Ovary (tissue), 7 donors: ENCODE measurements at regions not wholly inside any gene's neighbourhood (a gene's known extent, or its start where the extent isn't known, plus 50 kb on each side); places are given as distances from the start of the nearest gene placed in this dataset.
"Not testable (repeated sequence)": the region's sequence is repeated elsewhere in the genome, so short reads cannot be mapped to it uniquely, and the experiment has no call there.

Experiments
- DNase-seq, 5 donors: peaks; one replicate each; pipeline ENCODE4 v3.0.0-alpha.2; 2019 to 2020
- H3K27ac ChIP-seq, 2 donors: fragments of 200-600 bp; one replicate each; pipeline versions ENCODE4 v1.5.1 to v1.8.0; 2019 to 2022
- H3K27me3 ChIP-seq: fragments of 200-600 bp; one replicate; pipeline ENCODE4 v1.8.0; 2022
- H3K36me3 ChIP-seq: fragments of 200-600 bp; sonication (generic); one replicate; pipeline ENCODE4 v1.5.1; 2019
- H3K4me1 ChIP-seq: one replicate; pipeline ENCODE4 v1.8.1; 2013; ENCODE audit warnings: mild to moderate bottlenecking, moderate library complexity; ENCODE audit not compliant: insufficient read depth
- H3K4me3 ChIP-seq: fragments of 200-600 bp; sonication (generic); one replicate; pipeline ENCODE4 v1.5.1; 2017
- H3K9me3 ChIP-seq, 2 donors: fragments of 200-600 bp in 1 of 2; sonication (generic) in 1 of 2; one replicate each; pipeline versions ENCODE4 v1.5.1 to v1.8.1; 2013 to 2019; ENCODE audit warnings: mild to moderate bottlenecking in 1 of 2, moderate library complexity in 1 of 2
- CTCF ChIP-seq, 3 donors: fragments of 450-650 bp in 2 of 3; fragments of 200-600 bp in 1 of 3; IDR thresholded peaks; one replicate each; pipeline versions ENCODE4 v1.5.1 to v1.8.0; 2016 to 2022; ENCODE audit warnings: antibody characterized with exemption in 3 of 3, mild to moderate bottlenecking in 1 of 3
- EP300 ChIP-seq: sonication (generic); formaldehyde crosslinking; IDR thresholded peaks from one replicate; pipeline ENCODE4 v1.6.1; 2017; ENCODE audit warnings: antibody characterized with exemption
- POLR2A ChIP-seq: fragments of 450-650 bp; IDR thresholded peaks from one replicate; pipeline ENCODE4 v1.6.1; 2017; ENCODE audit warnings: antibody characterized with exemption, mild to moderate bottlenecking, moderate library complexity
- WGBS, 3 donors: extraction: QIAGEN DNeasy Blood & Tissue Kit in 1 of 3; methylation state at CpG; one replicate each; pipeline versions ENCODE4 v1.1.5 to v1.1.7; 2013 to 2017; 5-methylcytosine and 5-hydroxymethylcytosine counted together
- intact Hi-C, 4 donors: fragments of 100-400 bp; cut with DNase I; formaldehyde crosslinking; loops; one replicate each; pipeline versions ENCODE4 v1.11.0 to v1.15.1; 2022 to 2023
- donor health status: DM: no; HTN: no; CAD: no; lungs with moderate emphysema.
- donor health status: DM: no; HTN: no; CAD: no.
- donor health status: Bipolar disorder and iron deficiency.
- donor health status: DM: no; HTN: no; CAD: no.
- donor health status: DM: yes; HTN: yes; CAD: no.

DNA sequence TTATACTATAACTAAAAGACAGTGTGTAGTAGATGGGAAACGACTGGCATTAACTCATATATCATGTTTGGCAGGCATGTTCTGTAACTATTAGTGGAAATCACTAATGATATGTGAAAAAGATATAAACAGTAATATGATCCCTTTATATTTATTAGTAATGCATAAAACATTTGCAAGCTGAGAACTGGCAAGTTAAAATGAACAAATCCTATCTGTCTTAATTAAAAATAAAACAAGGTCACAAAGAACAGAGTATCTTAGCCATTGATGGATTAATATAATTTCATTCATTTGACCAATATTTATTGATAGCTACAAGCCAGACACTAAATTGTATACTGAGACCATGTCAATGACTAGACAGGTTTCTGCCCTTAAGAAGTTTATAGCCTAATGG, 154.5 kb downstream of the CRPPA start:
- H3K4me3 ChIP-seq = no peak overlapping the region
- no peaks in the 10 kb centered on the region for H3K9me3 ChIP-seq
- H3K36me3 ChIP-seq = no peaks in the 10 kb centered on the region
- intact Hi-C loops = no loop called here
- WGBS, 3 donors = 74 to 87% (median 79%) methylated on average over 1 of the region's 1 CpG
- no peak overlapping the region for H3K27ac ChIP-seq
- no peaks in the 10 kb centered on the region for H3K27me3 ChIP-seq
- DNase-seq = no peak
- no peak for TF ChIP-seq POLR2A
- no peak for TF ChIP-seq EP300
- no peak for TF ChIP-seq CTCF (IDR thresholded peaks at IDR 0.05)
- H3K4me1 ChIP-seq = no peaks in the 10 kb centered on the region

GRCh38 chr7:16266470-16266869, 154.9 kb downstream of the CRPPA start:
- DNase-seq, H3K9me3 ChIP-seq, H3K4me1 ChIP-seq, H3K27ac ChIP-seq, intact Hi-C loops, H3K27me3 ChIP-seq, H3K36me3 ChIP-seq, H3K4me3 ChIP-seq: not testable (repeated sequence)
- 85 to 97% (median 85%) methylated on average over 9 of the region's 9 CpGs for WGBS, 3 donors

- WGBS, 3 donors = 91 to 96% (median 95%) methylated on average over 3 of the region's 3 CpGs
- Histone ChIP-seq H3K27me3 (no peaks in the 10 kb centered on the region), H3K9me3 (no peaks in the 10 kb centered on the region), H3K36me3 (no peaks in the 10 kb centered on the region), H3K4me3 (no peak overlapping the region), H3K4me1 (no peaks in the 10 kb centered on the region), H3K27ac (no peak overlapping the region)
- TF ChIP-seq EP300 (no peak), CTCF (IDR thresholded peaks at IDR 0.05) (no peak), POLR2A (no peak)
- intact Hi-C loops = no loop called here
- no peak for DNase-seq
Observed at GRCh38 chr7:16265863-16266458, 155.4 kb downstream of the CRPPA start.

- no peak for DNase-seq
- Histone ChIP-seq H3K4me3 (no peak overlapping the region), H3K27ac (no peak overlapping the region), H3K4me1 (no peaks in the 10 kb centered on the region), H3K36me3 (no peaks in the 10 kb centered on the region), H3K9me3 (no peaks in the 10 kb centered on the region), H3K27me3 (no peaks in the 10 kb centered on the region)
- intact Hi-C loops = loop anchor here in 1 of 4 donors (5.0 kb wide), 1 partner anchor 77 kb away; no protein-coding TSS in a partner anchor
- TF ChIP-seq POLR2A = no peak
- TF ChIP-seq EP300 = no peak
- TF ChIP-seq CTCF (IDR thresholded peaks at IDR 0.05) = no peak
- 80 to 95% (median 82%) methylated on average over 7 of the region's 7 CpGs for WGBS, 3 donors
Observed at GRCh38 chr7:16264823-16265804, 156.2 kb downstream of the CRPPA start.
